ENCODE measurements at regions not wholly inside any gene's neighbourhood (a gene's known extent, or its start where the extent isn't known, plus 50 kb on each side); places are given as distances from the start of the nearest gene placed in this dataset.

GRCh38 chr6:101290346-101290745, 103.2 kb upstream of the GRIK2 start:
- H4K8ac ChIP-seq (ENCODE audit: low read depth, low read length): no peak overlapping the region
- no peak overlapping the region for H2BK5ac ChIP-seq (ENCODE audit: low read length)
- H3K27me3 ChIP-seq (ENCODE audit: insufficient read depth, low read length, poor library complexity): no peaks in the 10 kb centered on the region
- H3K4me2 ChIP-seq (ENCODE audit: low read length): no peak overlapping the region
- H3K4ac ChIP-seq (ENCODE audit: low read depth, low read length): no peak overlapping the region
- H3K79me2 ChIP-seq (ENCODE audit: control insufficient read depth, insufficient read depth, low read length): no peaks in the 10 kb centered on the region
- no peak overlapping the region for H3K27ac ChIP-seq (ENCODE audit: low read depth, low read length)
- no peak overlapping the region for H3K9ac ChIP-seq (ENCODE audit: low read length)
- DNase-seq: no peak
- H2AK5ac ChIP-seq (ENCODE audit: low read length): no peak overlapping the region
- no peaks in the 10 kb centered on the region for H3K4me1 ChIP-seq (ENCODE audit: control insufficient read depth, low read depth, low read length)
- WGBS (ENCODE audit: extremely low coverage, insufficient coverage, low lambda C conversion rate): no CpG with 5 or more reads among the region's 2 CpGs
- H3K18ac ChIP-seq (ENCODE audit: low read length): no peak overlapping the region
- H3K23ac ChIP-seq (ENCODE audit: low read length): no peak overlapping the region
- no peak overlapping the region for H3K56ac ChIP-seq (ENCODE audit: low read length)
- no peaks in the 10 kb centered on the region for H3K79me1 ChIP-seq (ENCODE audit: low read length)
- no peak overlapping the region for H2BK120ac ChIP-seq (ENCODE audit: low read depth, low read length)
- no peak overlapping the region for H2BK15ac ChIP-seq (replicated peaks; ENCODE audit: low read depth)
- H3K4me3 ChIP-seq (ENCODE audit: low read length): no peak overlapping the region
- no peaks in the 10 kb centered on the region for H3K36me3 ChIP-seq (ENCODE audit: control insufficient read depth, insufficient read depth, low read length)
- H4K5ac ChIP-seq (ENCODE audit: low read length): no peak overlapping the region

DNA sequence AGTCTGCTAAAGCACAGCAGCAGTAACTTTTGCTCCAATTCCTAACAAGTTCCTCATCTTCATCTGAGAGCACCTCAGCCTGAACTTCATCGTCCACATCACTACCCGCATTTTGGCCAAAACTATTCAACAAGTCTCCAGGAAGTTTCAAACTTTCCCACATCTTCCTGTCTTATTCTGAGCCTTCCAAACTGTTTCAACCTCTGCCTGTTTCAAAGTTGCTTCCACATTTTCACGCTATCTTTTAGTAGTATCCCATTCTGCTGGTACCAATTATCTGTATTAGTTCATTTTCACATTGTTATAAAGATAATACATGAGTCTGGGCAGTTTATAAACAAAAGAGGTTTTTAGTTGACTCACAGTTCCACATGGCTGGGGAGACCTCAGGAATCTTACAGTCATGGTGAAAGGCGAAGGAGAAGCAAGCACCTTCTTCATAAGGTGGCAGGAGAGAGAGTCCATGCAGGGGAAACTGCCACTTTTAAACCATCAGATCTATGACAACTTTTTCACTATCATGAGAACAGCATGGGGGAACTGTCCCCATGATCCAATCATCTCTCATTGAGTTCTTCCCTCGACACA, 99.4 kb upstream of the GRIK2 start:
- H4K8ac ChIP-seq (ENCODE audit: low read depth, low read length): no peak overlapping the region
- H3K4ac ChIP-seq (ENCODE audit: low read depth, low read length): no peak overlapping the region
- H2BK5ac ChIP-seq (ENCODE audit: low read length): no peak overlapping the region
- H2AK5ac ChIP-seq (ENCODE audit: low read length): no peak overlapping the region
- H3K9ac ChIP-seq (ENCODE audit: low read length): no peak overlapping the region
- H3K56ac ChIP-seq (ENCODE audit: low read length): no peak overlapping the region
- H3K36me3 ChIP-seq (ENCODE audit: control insufficient read depth, insufficient read depth, low read length): no peaks in the 10 kb centered on the region
- WGBS (ENCODE audit: extremely low coverage, insufficient coverage, low lambda C conversion rate): no CpG with 5 or more reads among the region's 5 CpGs
- H3K18ac ChIP-seq (ENCODE audit: low read length): no peak overlapping the region
- no peak overlapping the region for H3K4me3 ChIP-seq (ENCODE audit: low read length)
- no peaks in the 10 kb centered on the region for H3K79me1 ChIP-seq (ENCODE audit: low read length)
- no peaks in the 10 kb centered on the region for H3K79me2 ChIP-seq (ENCODE audit: control insufficient read depth, insufficient read depth, low read length)
- H3K4me1 ChIP-seq (ENCODE audit: control insufficient read depth, low read depth, low read length): no peaks in the 10 kb centered on the region
- H3K27me3 ChIP-seq (ENCODE audit: insufficient read depth, low read length, poor library complexity): no peaks in the 10 kb centered on the region
- DNase-seq: no peak
- H4K5ac ChIP-seq (ENCODE audit: low read length): no peak overlapping the region
- no peak overlapping the region for H3K4me2 ChIP-seq (ENCODE audit: low read length)
- no peak overlapping the region for H3K27ac ChIP-seq (ENCODE audit: low read depth, low read length)
- H2BK15ac ChIP-seq (replicated peaks; ENCODE audit: low read depth): no peak overlapping the region
- H3K23ac ChIP-seq (ENCODE audit: low read length): no peak overlapping the region
- no peak overlapping the region for H2BK120ac ChIP-seq (ENCODE audit: low read depth, low read length)

DNA sequence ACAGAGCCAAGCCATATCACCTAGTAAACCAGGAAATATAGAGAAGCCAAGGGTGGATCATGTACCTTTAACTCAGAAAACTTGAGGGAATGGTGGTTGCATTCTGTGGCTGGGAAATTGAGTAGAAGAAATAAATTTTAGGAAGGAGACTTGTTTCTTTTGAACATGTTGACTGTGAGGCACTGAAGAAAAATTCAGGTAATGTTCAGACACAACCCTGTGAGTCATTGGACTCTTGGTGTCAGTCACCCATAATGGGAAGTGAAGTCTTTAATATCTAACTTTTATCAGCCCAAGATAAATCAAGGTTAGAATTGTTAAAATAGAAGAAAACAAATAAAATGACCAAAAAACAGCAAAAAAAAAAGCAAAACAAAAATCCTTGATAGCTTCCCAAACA, 98.8 kb upstream of the GRIK2 start:
- H3K4me2 ChIP-seq (ENCODE audit: low read length): no peak overlapping the region
- no peaks in the 10 kb centered on the region for H3K79me1 ChIP-seq (ENCODE audit: low read length)
- H2BK15ac ChIP-seq (replicated peaks; ENCODE audit: low read depth): no peak overlapping the region
- no peak overlapping the region for H2BK120ac ChIP-seq (ENCODE audit: low read depth, low read length)
- H3K18ac ChIP-seq (ENCODE audit: low read length): no peak overlapping the region
- no peak overlapping the region for H3K4ac ChIP-seq (ENCODE audit: low read depth, low read length)
- no peak overlapping the region for H3K23ac ChIP-seq (ENCODE audit: low read length)
- H3K27me3 ChIP-seq (ENCODE audit: insufficient read depth, low read length, poor library complexity): no peaks in the 10 kb centered on the region
- no peak overlapping the region for H3K9ac ChIP-seq (ENCODE audit: low read length)
- no peak overlapping the region for H3K56ac ChIP-seq (ENCODE audit: low read length)
- H3K79me2 ChIP-seq (ENCODE audit: control insufficient read depth, insufficient read depth, low read length): no peaks in the 10 kb centered on the region
- H4K5ac ChIP-seq (ENCODE audit: low read length): no peak overlapping the region
- no peaks in the 10 kb centered on the region for H3K36me3 ChIP-seq (ENCODE audit: control insufficient read depth, insufficient read depth, low read length)
- no peak overlapping the region for H2BK5ac ChIP-seq (ENCODE audit: low read length)
- DNase-seq: no peak
- no peaks in the 10 kb centered on the region for H3K4me1 ChIP-seq (ENCODE audit: control insufficient read depth, low read depth, low read length)
- H3K27ac ChIP-seq (ENCODE audit: low read depth, low read length): no peak overlapping the region
- H4K8ac ChIP-seq (ENCODE audit: low read depth, low read length): no peak overlapping the region
- H2AK5ac ChIP-seq (ENCODE audit: low read length): no peak overlapping the region
- no peak overlapping the region for H3K4me3 ChIP-seq (ENCODE audit: low read length)

GRCh38 chr6:101296169-101296960, 97.1 kb upstream of the GRIK2 start:
- Histone ChIP-seq H3K9ac (ENCODE audit: low read length) (no peak overlapping the region), H3K79me2 (ENCODE audit: control insufficient read depth, insufficient read depth, low read length) (no peaks in the 10 kb centered on the region), H3K18ac (ENCODE audit: low read length) (no peak overlapping the region), H3K4me1 (ENCODE audit: control insufficient read depth, low read depth, low read length) (no peaks in the 10 kb centered on the region), H2BK120ac (ENCODE audit: low read depth, low read length) (no peak overlapping the region), H2BK5ac (ENCODE audit: low read length) (no peak overlapping the region), H2BK15ac (replicated peaks; ENCODE audit: low read depth) (no peak overlapping the region), H3K79me1 (ENCODE audit: low read length) (no peaks in the 10 kb centered on the region), H4K5ac (ENCODE audit: low read length) (no peak overlapping the region), H2AK5ac (ENCODE audit: low read length) (no peak overlapping the region), H3K27ac (ENCODE audit: low read depth, low read length) (no peak overlapping the region), H3K4me3 (ENCODE audit: low read length) (no peak overlapping the region), H4K8ac (ENCODE audit: low read depth, low read length) (no peak overlapping the region), H3K27me3 (ENCODE audit: insufficient read depth, low read length, poor library complexity) (no peaks in the 10 kb centered on the region), H3K4me2 (ENCODE audit: low read length) (no peak overlapping the region), H3K36me3 (ENCODE audit: control insufficient read depth, insufficient read depth, low read length) (no peaks in the 10 kb centered on the region), H3K4ac (ENCODE audit: low read depth, low read length) (no peak overlapping the region), H3K23ac (ENCODE audit: low read length) (no peak overlapping the region), H3K56ac (ENCODE audit: low read length) (no peak overlapping the region)
- no peak for DNase-seq
- WGBS (ENCODE audit: extremely low coverage, insufficient coverage, low lambda C conversion rate): no CpG with 5 or more reads among the region's 6 CpGs

GRCh38 chr6:101302593-101302992, 90.9 kb upstream of the GRIK2 start:
- Histone ChIP-seq H3K27me3 (ENCODE audit: insufficient read depth, low read length, poor library complexity) (no peaks in the 10 kb centered on the region), H3K4me2 (ENCODE audit: low read length) (no peak overlapping the region), H3K27ac (ENCODE audit: low read depth, low read length) (no peak overlapping the region), H2BK15ac (replicated peaks; ENCODE audit: low read depth) (no peak overlapping the region), H3K79me2 (ENCODE audit: control insufficient read depth, insufficient read depth, low read length) (no peaks in the 10 kb centered on the region), H3K23ac (ENCODE audit: low read length) (no peak overlapping the region), H4K8ac (ENCODE audit: low read depth, low read length) (no peak overlapping the region), H4K5ac (ENCODE audit: low read length) (no peak overlapping the region), H3K4me3 (ENCODE audit: low read length) (no peak overlapping the region), H3K4me1 (ENCODE audit: control insufficient read depth, low read depth, low read length) (no peaks in the 10 kb centered on the region), H3K18ac (ENCODE audit: low read length) (no peak overlapping the region), H2BK5ac (ENCODE audit: low read length) (no peak overlapping the region), H3K4ac (ENCODE audit: low read depth, low read length) (no peak overlapping the region), H3K9ac (ENCODE audit: low read length) (no peak overlapping the region), H3K36me3 (ENCODE audit: control insufficient read depth, insufficient read depth, low read length) (no peaks in the 10 kb centered on the region), H2BK120ac (ENCODE audit: low read depth, low read length) (no peak overlapping the region), H3K56ac (ENCODE audit: low read length) (no peak overlapping the region), H2AK5ac (ENCODE audit: low read length) (no peak overlapping the region), H3K79me1 (ENCODE audit: low read length) (no peaks in the 10 kb centered on the region)
- WGBS (ENCODE audit: extremely low coverage, insufficient coverage, low lambda C conversion rate): no CpG with 5 or more reads among the region's 1 CpG
- no peak for DNase-seq

- Histone ChIP-seq H3K27me3 (ENCODE audit: insufficient read depth, low read length, poor library complexity) (no peaks in the 10 kb centered on the region), H2BK5ac (ENCODE audit: low read length) (no peak overlapping the region), H3K36me3 (ENCODE audit: control insufficient read depth, insufficient read depth, low read length) (no peaks in the 10 kb centered on the region), H4K8ac (ENCODE audit: low read depth, low read length) (no peak overlapping the region), H2BK15ac (replicated peaks; ENCODE audit: low read depth) (no peak overlapping the region), H3K4ac (ENCODE audit: low read depth, low read length) (no peak overlapping the region), H3K9ac (ENCODE audit: low read length) (no peak overlapping the region), H3K4me2 (ENCODE audit: low read length) (no peak overlapping the region), H3K4me3 (ENCODE audit: low read length) (no peak overlapping the region), H3K18ac (ENCODE audit: low read length) (no peak overlapping the region), H4K5ac (ENCODE audit: low read length) (no peak overlapping the region), H3K56ac (ENCODE audit: low read length) (no peak overlapping the region), H2AK5ac (ENCODE audit: low read length) (no peak overlapping the region), H3K79me1 (ENCODE audit: low read length) (no peaks in the 10 kb centered on the region), H3K79me2 (ENCODE audit: control insufficient read depth, insufficient read depth, low read length) (no peaks in the 10 kb centered on the region), H2BK120ac (ENCODE audit: low read depth, low read length) (no peak overlapping the region), H3K23ac (ENCODE audit: low read length) (no peak overlapping the region), H3K4me1 (ENCODE audit: control insufficient read depth, low read depth, low read length) (no peaks in the 10 kb centered on the region), H3K27ac (ENCODE audit: low read depth, low read length) (no peak overlapping the region)
- no CpG with 5 or more reads among the region's 2 CpGs for WGBS (ENCODE audit: extremely low coverage, insufficient coverage, low lambda C conversion rate)
- no peak for DNase-seq
These were observed 90.0 kb upstream of the GRIK2 start for GRCh38 chr6:101303495-101303894.
